ENCODE measurements at regions not wholly inside any gene's neighbourhood (a gene's known extent, or its start where the extent isn't known, plus 50 kb on each side); places are given as distances from the start of the nearest gene placed in this dataset.

GRCh38 chr1:58839846-58840835 is 56.3 kb upstream of the JUN start:
- TF ChIP-seq POLR2A (IDR thresholded peaks at IDR 0.05): no peak
- no peak for TF ChIP-seq CTCF (IDR thresholded peaks at IDR 0.05)
- TF ChIP-seq POLR2AphosphoS5 (IDR thresholded peaks at IDR 0.05; ENCODE audit: insufficient read depth in 1 of 2, low read depth in 1 of 2): no peak
